DND-41 (cell line): ENCODE measurements at regions not wholly inside any gene's neighbourhood (a gene's known extent, or its start where the extent isn't known, plus 50 kb on each side); places are given as distances from the start of the nearest gene placed in this dataset.

Source experiments
- ATAC-seq: fragments of 200-7000 bp; cut with Tn5 transposase; 3 replicates; pipeline ENCODE4 v1.9.1; 2021; ENCODE audit warnings: low read depth; ENCODE audit not compliant: insufficient read depth
- DNase-seq: peaks from one replicate; pipeline ENCODE4 v3.0.0-alpha.2; 2020
- H2AFZ ChIP-seq: 2 replicates; pipeline ENCODE4 v1.6.0; 2012; ENCODE audit warnings: low read depth, low read length
- H3K27ac ChIP-seq: 2 replicates; pipeline ENCODE4 v1.5.1; 2012; ENCODE audit warnings: low read length, inconsistent platforms
- H3K27me3 ChIP-seq: fragments of 200-600 bp; sonication (generic); 2 replicates; pipeline ENCODE4 v1.6.0; 2012; ENCODE audit warnings: low read length, mild to moderate bottlenecking, inconsistent platforms; ENCODE audit not compliant: insufficient read depth, poor library complexity
- H3K36me3 ChIP-seq: 2 replicates; pipeline ENCODE4 v1.5.1; 2012; ENCODE audit warnings: low read length, inconsistent platforms; ENCODE audit not compliant: insufficient read depth
- H3K4me1 ChIP-seq: 2 replicates; pipeline ENCODE4 v1.5.1; 2012; ENCODE audit warnings: mild to moderate bottlenecking, low read length; ENCODE audit not compliant: insufficient read depth
- H3K4me2 ChIP-seq: 2 replicates; pipeline ENCODE4 v1.6.0; 2012; ENCODE audit warnings: mild to moderate bottlenecking, moderate library complexity, low read length, inconsistent platforms; ENCODE audit not compliant: insufficient read depth
- H3K4me3 ChIP-seq, 2 experiments: fragments of 200-600 bp in 1 of 2; shearing (Covaris generic) in 1 of 2; 2 replicates each; pipeline ENCODE4 v1.5.1; 2012 to 2016; ENCODE audit warnings: inconsistent platforms in 2 of 2, low read length in 2 of 2, mild to moderate bottlenecking in 2 of 2, low read depth in 1 of 2, moderate library complexity in 1 of 2
- H3K79me2 ChIP-seq: 2 replicates; pipeline ENCODE4 v1.6.0; 2012; ENCODE audit warnings: low read length, inconsistent platforms; ENCODE audit not compliant: insufficient read depth
- H3K9ac ChIP-seq: 2 replicates; pipeline ENCODE4 v1.6.0; 2012; ENCODE audit warnings: low read depth, mild to moderate bottlenecking, inconsistent platforms, low read length, moderate library complexity
- H3K9me3 ChIP-seq: 2 replicates; pipeline ENCODE4 v1.5.1; 2012; ENCODE audit warnings: low read length, moderate library complexity, mild to moderate bottlenecking, inconsistent platforms; ENCODE audit not compliant: insufficient read depth, severe bottlenecking
- H4K20me1 ChIP-seq: 2 replicates; pipeline ENCODE4 v1.6.0; 2012; ENCODE audit warnings: low read length; ENCODE audit not compliant: insufficient read depth
- CTCF ChIP-seq: IDR thresholded peaks from 2 replicates; pipeline ENCODE4 v1.5.1; 2012; ENCODE audit warnings: borderline replicate concordance, low read length, moderate library complexity, mild to moderate bottlenecking; ENCODE audit not compliant: poor library complexity, severe bottlenecking; ENCODE audit errors: extremely low read depth
- EZH2 ChIP-seq: IDR thresholded peaks from 3 replicates; pipeline ENCODE4 v1.6.1; 2012; ENCODE audit warnings: borderline replicate concordance, low read depth, mild to moderate bottlenecking, moderate library complexity, low read length, inconsistent platforms; ENCODE audit not compliant: severe bottlenecking

GRCh38 chr3:75001330-75001729 lies 386.9 kb upstream of the CNTN3 start:
- no peak overlapping the region for H2AFZ ChIP-seq
- H3K27me3 ChIP-seq: no peaks in the 10 kb centered on the region
- no peaks in the 10 kb centered on the region for H3K36me3 ChIP-seq
- H3K79me2 ChIP-seq: no peaks in the 10 kb centered on the region
- H3K9ac ChIP-seq: no peak overlapping the region
- no peaks in the 10 kb centered on the region for H4K20me1 ChIP-seq
- no peaks in the 10 kb centered on the region for H3K4me1 ChIP-seq
- no peak for ATAC-seq
- H3K4me3 ChIP-seq: no peak overlapping the region
- no peak for DNase-seq
- no peak overlapping the region for H3K4me2 ChIP-seq
- H3K9me3 ChIP-seq: no peaks in the 10 kb centered on the region
- no peak overlapping the region for H3K27ac ChIP-seq
- no peak for TF ChIP-seq EZH2
- TF ChIP-seq CTCF: peak; percentile 34

GRCh38 chr3:75012791-75013331 lies 398.4 kb upstream of the CNTN3 start:
- no peaks in the 10 kb centered on the region for H3K79me2 ChIP-seq
- TF ChIP-seq CTCF (no peak), EZH2 (no peak)
- no peak for DNase-seq

GRCh38 chr3:75014008-75014407 lies 399.5 kb upstream of the CNTN3 start:
- H3K4me3 ChIP-seq: no peak overlapping the region
- no peak for TF ChIP-seq EZH2
- no peak for TF ChIP-seq CTCF
- H3K27ac ChIP-seq: no peak overlapping the region
- no peak for DNase-seq
- H2AFZ ChIP-seq: no peak overlapping the region
- no peaks in the 10 kb centered on the region for H3K79me2 ChIP-seq
- H3K4me2 ChIP-seq: no peak overlapping the region
- no peaks in the 10 kb centered on the region for H4K20me1 ChIP-seq
- no peaks in the 10 kb centered on the region for H3K27me3 ChIP-seq
- H3K36me3 ChIP-seq: no peaks in the 10 kb centered on the region
- ATAC-seq: no peak
- no peaks in the 10 kb centered on the region for H3K4me1 ChIP-seq
- H3K9ac ChIP-seq: no peak overlapping the region
- no peaks in the 10 kb centered on the region for H3K9me3 ChIP-seq

More at GRCh38 chr3:75012791-75013331, 398.4 kb upstream of the CNTN3 start:
- H3K36me3 ChIP-seq: no peaks in the 10 kb centered on the region
- no peaks in the 10 kb centered on the region for H3K27me3 ChIP-seq
- H3K4me2 ChIP-seq: no peak overlapping the region
- H4K20me1 ChIP-seq: no peaks in the 10 kb centered on the region
- no peak overlapping the region for H3K27ac ChIP-seq
- no peak overlapping the region for H3K9ac ChIP-seq
- no peaks in the 10 kb centered on the region for H3K4me1 ChIP-seq
- H3K4me3 ChIP-seq: no peak overlapping the region
- no peaks in the 10 kb centered on the region for H3K9me3 ChIP-seq
- ATAC-seq: no peak
- H2AFZ ChIP-seq: no peak overlapping the region

GRCh38 chr3:75015280-75015679 lies 400.8 kb upstream of the CNTN3 start:
- Histone ChIP-seq H3K9ac (no peak overlapping the region), H3K4me1 (no peaks in the 10 kb centered on the region), H3K79me2 (no peaks in the 10 kb centered on the region), H3K36me3 (no peaks in the 10 kb centered on the region), H2AFZ (no peak overlapping the region), H3K27me3 (no peaks in the 10 kb centered on the region), H3K4me3 (no peak overlapping the region), H3K27ac (no peak overlapping the region), H3K4me2 (no peak overlapping the region), H4K20me1 (no peaks in the 10 kb centered on the region), H3K9me3 (no peaks in the 10 kb centered on the region)
- no peak for TF ChIP-seq EZH2
- TF ChIP-seq CTCF: no peak
- ATAC-seq: no peak
- no peak for DNase-seq
